Pulmonary artery endothelial cell (primary cell): ENCODE measurements at regions not wholly inside any gene's neighbourhood (a gene's known extent, or its start where the extent isn't known, plus 50 kb on each side); places are given as distances from the start of the nearest gene placed in this dataset.
A peak's percentile ranks its signal among the peaks of the same experiment; 100 is the strongest.

Experiments
- DNase-seq: peaks from one replicate; pipeline ENCODE4 v3.0.0-alpha.2; 2011; ENCODE audit warnings: low read depth, low spot score

- no peak for DNase-seq
These were observed 269.7 kb downstream of the SEC14L1 start for GRCh38 chr17:77410470-77410869.

- no peak for DNase-seq
These were observed 274.1 kb downstream of the SEC14L1 start for GRCh38 chr17:77414811-77415400.

GRCh38 chr17:77416105-77416713 is 275.4 kb downstream of the SEC14L1 start:
- DNase-seq = no peak

GRCh38 chr17:77417575-77417974 is 276.8 kb downstream of the SEC14L1 start:
- no peak for DNase-seq

GRCh38 chr17:77418609-77419008 is 277.8 kb downstream of the SEC14L1 start:
- DNase-seq = no peak

- no peak for DNase-seq
These were observed 278.3 kb downstream of the SEC14L1 start for GRCh38 chr17:77419095-77419494.

- DNase-seq = no peak
These were observed 278.9 kb downstream of the SEC14L1 start for GRCh38 chr17:77419547-77420094.

GRCh38 chr17:77420095-77420803 is 279.5 kb downstream of the SEC14L1 start:
- no peak for DNase-seq

GRCh38 chr17:77420804-77421629 is 280.2 kb downstream of the SEC14L1 start:
- DNase-seq = no peak

GRCh38 chr17:77421630-77421972 is 280.8 kb downstream of the SEC14L1 start:
- no peak for DNase-seq

GRCh38 chr17:77422104-77422747 is 281.5 kb downstream of the SEC14L1 start:
- no peak for DNase-seq

- DNase-seq = no peak
These were observed 282.0 kb downstream of the SEC14L1 start for GRCh38 chr17:77422748-77423113.

- DNase-seq = peak; percentile 87
These were observed 283.1 kb downstream of the SEC14L1 start for GRCh38 chr17:77423589-77424451.

- DNase-seq = peak; percentile 49
These were observed 284.0 kb downstream of the SEC14L1 start for GRCh38 chr17:77424585-77425344.

GRCh38 chr17:77425348-77425747 is 284.6 kb downstream of the SEC14L1 start:
- DNase-seq = no peak

- DNase-seq = no peak
These were observed 285.2 kb downstream of the SEC14L1 start for GRCh38 chr17:77425791-77426641.

- DNase-seq = no peak
These were observed 286.1 kb downstream of the SEC14L1 start for GRCh38 chr17:77426676-77427386.

GRCh38 chr17:77427391-77427991 is 286.7 kb downstream of the SEC14L1 start:
- no peak for DNase-seq
